HepG2 (cell line): ENCODE measurements at regions not wholly inside any gene's neighbourhood (a gene's known extent, or its start where the extent isn't known, plus 50 kb on each side); places are given as distances from the start of the nearest gene placed in this dataset.

ENCODE experiments used
- ATAC-seq: fragments of 200-7000 bp; cut with Tn5 transposase; 3 replicates; pipeline ENCODE4 v1.9.1; 2020; ENCODE audit warnings: mild to moderate bottlenecking, moderate library complexity
- BruUV-seq: library from RNA; stranded (reverse); fragments of 400-500 nt; replicated peaks from 2 replicates; lab custom pipeline; 2021; lab: Mats Ljungman, UMichigan
- CTCF ChIA-PET: fragments of 300-600 bp; formaldehyde crosslinking; extraction: SDS; loops from one replicate; lab custom pipeline; 2021; ENCODE audit warnings: low total read pairs, inconsistent platforms, low intra/inter-chr PET ratio; lab: Yijun Ruan, JAX
- POLR2A ChIA-PET: fragments of 350-600 bp; sonication (Branson Sonifier 250); formaldehyde crosslinking; loops from one replicate; lab custom pipeline; 2020; ENCODE audit warnings: antibody characterized with exemption, inconsistent platforms; lab: Yijun Ruan, JAX
- DNase-seq: peaks from one replicate; pipeline ENCODE4 v3.0.0-alpha.2; 2015; ENCODE audit warnings: low spot score
- FAIRE-seq: peaks from 3 replicates; lab custom pipeline; 2011; peaks lifted over from hg19 to GRCh38; lab: Jason Lieb, UNC
- H2AFZ ChIP-seq: one replicate; pipeline ENCODE4 v1.6.1; 2011; ENCODE audit warnings: low read length, inconsistent platforms
- H3K27ac ChIP-seq: fragments of 300-600 bp; 3 replicates; pipeline ENCODE4 v1.8.0; 2011; ENCODE audit warnings: mixed run types, mild to moderate bottlenecking, mixed read lengths, low read length, inconsistent platforms; ENCODE audit not compliant: insufficient read depth; ENCODE audit errors: extremely low read length
- H3K27me3 ChIP-seq, 2 experiments: fragments of 200-600 bp in 1 of 2; 2 replicates in 1 of 2; 3 replicates in 1 of 2; pipeline versions ENCODE4 v1.6.0 to v1.8.0; 2011; ENCODE audit warnings: low read length in 2 of 2, mild to moderate bottlenecking in 2 of 2, moderate library complexity in 2 of 2, inconsistent platforms in 1 of 2; ENCODE audit not compliant: insufficient read depth in 2 of 2, control insufficient read depth in 1 of 2
- H3K36me3 ChIP-seq, 2 experiments: fragments of 200-600 bp in 1 of 2; replicated peaks in 1 of 2; 2 replicates in 1 of 2; 3 replicates in 1 of 2; pipeline versions ENCODE4 v1.5.1 to v1.8.0; 2011; ENCODE audit warnings: low read length in 2 of 2, inconsistent platforms in 1 of 2; ENCODE audit not compliant: insufficient read depth in 2 of 2, control insufficient read depth in 1 of 2
- H3K4me1 ChIP-seq: 2 replicates; pipeline ENCODE4 v1.5.1; 2012; ENCODE audit warnings: low read length, inconsistent platforms; ENCODE audit not compliant: insufficient read depth
- H3K4me2 ChIP-seq: 2 replicates; pipeline ENCODE4 v1.6.0; 2011; ENCODE audit warnings: low read depth, low read length, inconsistent platforms
- H3K4me3 ChIP-seq, 3 experiments: fragments of 200-600 bp in 1 of 3; sonication (generic), shearing (Covaris generic) in 1 of 3; replicated peaks in 1 of 3; 2 replicates each; pipeline ENCODE4 v1.5.1; 2011 to 2016; ENCODE audit warnings: low read length in 3 of 3, inconsistent platforms in 2 of 3, low read depth in 2 of 3, mild to moderate bottlenecking in 2 of 3, control low read depth in 1 of 3, mixed read lengths in 1 of 3; ENCODE audit not compliant: insufficient read depth in 1 of 3
- H3K79me2 ChIP-seq: one replicate; pipeline ENCODE4 v1.6.1; 2011; ENCODE audit warnings: low read length, inconsistent platforms; ENCODE audit not compliant: insufficient read depth
- H3K9ac ChIP-seq: 2 replicates; pipeline ENCODE4 v1.6.0; 2011; ENCODE audit warnings: mild to moderate bottlenecking, low read depth, low read length, inconsistent platforms; ENCODE audit not compliant: insufficient read depth
- H3K9me3 ChIP-seq: 2 replicates; pipeline ENCODE4 v1.5.1; 2012; ENCODE audit warnings: mild to moderate bottlenecking, low read length
- H4K20me1 ChIP-seq: 2 replicates; pipeline ENCODE4 v1.6.0; 2011; ENCODE audit warnings: inconsistent platforms, mild to moderate bottlenecking, low read length, moderate library complexity; ENCODE audit not compliant: insufficient read depth
- FOXA1 ChIP-seq, 2 experiments: fragments of 450-650 bp in 1 of 2; sonication (generic) in 1 of 2; formaldehyde crosslinking in 1 of 2; IDR thresholded peaks; 2 replicates each; pipeline versions ENCODE4 v1.4.0 to v1.6.1; 2016 to 2020; ENCODE audit warnings: missing genetic modification reagents in 1 of 2
- HDAC6 ChIP-seq: fragments of 200-600 bp; sonication (generic); IDR thresholded peaks from 2 replicates; pipeline ENCODE4 v1.7.0; 2017; ENCODE audit warnings: mild to moderate bottlenecking, antibody characterized with exemption, low read length, low read depth
- HMG20B ChIP-seq: conservative IDR thresholded peaks from 2 replicates; pipeline ENCODE4 v1.6.1; 2016; ENCODE audit warnings: missing genetic modification reagents, missing compliant biosample characterization
- MTA3 ChIP-seq: sonication (generic); formaldehyde crosslinking; IDR thresholded peaks from 2 replicates; pipeline ENCODE4 v1.4.0; 2020; ENCODE audit warnings: missing genetic modification reagents
- SNAI1 ChIP-seq: sonication (generic); formaldehyde crosslinking; IDR thresholded peaks from 2 replicates; pipeline ENCODE4 v1.5.0; 2020; ENCODE audit warnings: mild to moderate bottlenecking, missing genetic modification reagents, borderline replicate concordance
- ZBTB33 ChIP-seq: sonication (generic); formaldehyde crosslinking; IDR thresholded peaks from 2 replicates; pipeline ENCODE4 v1.4.0; 2020; ENCODE audit warnings: missing genetic modification reagents
- ZNF136 ChIP-seq: sonication (generic); formaldehyde crosslinking; IDR thresholded peaks from 2 replicates; pipeline ENCODE4 v1.8.1; 2022; ENCODE audit warnings: low read depth, mild to moderate bottlenecking, moderate library complexity, missing genetic modification reagents
- ZNF44 ChIP-seq: sonication (generic); formaldehyde crosslinking; IDR thresholded peaks from 2 replicates; pipeline ENCODE4 v1.5.1; 2020; ENCODE audit warnings: mild to moderate bottlenecking, missing genetic modification reagents
- ZNF598 ChIP-seq: sonication (generic); formaldehyde crosslinking; IDR thresholded peaks from 2 replicates; pipeline ENCODE4 v1.5.1; 2020; ENCODE audit warnings: mild to moderate bottlenecking, missing genetic modification reagents, borderline replicate concordance
- ZNF644 ChIP-seq: IDR thresholded peaks from 2 replicates; pipeline ENCODE4 v1.6.1; 2016; ENCODE audit warnings: low read depth
- WGBS: methylation state at CpG from one replicate; pipeline ENCODE4 v1.1.6; 2017; ENCODE audit warnings: low lambda C conversion rate; 5-methylcytosine and 5-hydroxymethylcytosine counted together
- in situ Hi-C: cut with HindIII; loops from 2 replicates; pipeline ENCODE4 v1.10.0; 2017; ENCODE audit warnings: low pct_unique_long_range_greater_than_20kb; ENCODE audit not compliant: extremely low pct_ligation_motif_present
- intact Hi-C: fragments of 100-400 bp; cut with micrococcal nuclease; formaldehyde crosslinking; loops from one replicate; pipeline ENCODE4 v1.10.0; 2022; ENCODE audit not compliant: unreplicated experiment
- TF ChIP-seq, protein P1 (sequence below): sonication (generic); formaldehyde crosslinking; IDR thresholded peaks from 2 replicates; pipeline ENCODE4 v1.9.0; 2022; ENCODE audit warnings: missing genetic modification reagents, mild to moderate bottlenecking, borderline replicate concordance

DNA sequence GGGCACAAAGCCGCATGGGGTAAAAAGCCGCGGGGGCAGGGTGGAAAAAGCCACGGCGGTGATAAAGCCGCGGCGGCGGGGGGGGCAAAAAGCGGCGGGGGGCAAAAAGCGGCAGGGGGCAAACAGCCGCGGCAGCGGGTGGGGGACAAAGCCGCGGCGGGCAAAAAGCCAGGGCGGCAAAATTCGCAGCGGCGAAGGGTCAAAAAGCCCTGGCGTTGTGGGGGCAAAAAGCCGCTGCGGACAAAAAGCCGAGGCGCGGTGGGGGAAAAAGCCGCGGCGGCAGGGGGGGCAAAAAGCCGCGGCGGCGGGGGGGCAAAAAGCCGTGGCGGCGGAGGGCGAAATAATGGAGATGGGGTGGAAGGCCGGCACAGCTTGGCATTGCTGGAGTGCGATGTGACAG, 3902.9 kb downstream of the SRGAP2C start (continued):
- TF ChIP-seq, protein P1, sequence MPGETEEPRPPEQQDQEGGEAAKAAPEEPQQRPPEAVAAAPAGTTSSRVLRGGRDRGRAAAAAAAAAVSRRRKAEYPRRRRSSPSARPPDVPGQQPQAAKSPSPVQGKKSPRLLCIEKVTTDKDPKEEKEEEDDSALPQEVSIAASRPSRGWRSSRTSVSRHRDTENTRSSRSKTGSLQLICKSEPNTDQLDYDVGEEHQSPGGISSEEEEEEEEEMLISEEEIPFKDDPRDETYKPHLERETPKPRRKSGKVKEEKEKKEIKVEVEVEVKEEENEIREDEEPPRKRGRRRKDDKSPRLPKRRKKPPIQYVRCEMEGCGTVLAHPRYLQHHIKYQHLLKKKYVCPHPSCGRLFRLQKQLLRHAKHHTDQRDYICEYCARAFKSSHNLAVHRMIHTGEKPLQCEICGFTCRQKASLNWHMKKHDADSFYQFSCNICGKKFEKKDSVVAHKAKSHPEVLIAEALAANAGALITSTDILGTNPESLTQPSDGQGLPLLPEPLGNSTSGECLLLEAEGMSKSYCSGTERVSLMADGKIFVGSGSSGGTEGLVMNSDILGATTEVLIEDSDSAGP, result no peak
- no peak for TF ChIP-seq ZNF598 (CRISPR knock-in tag)

- Histone ChIP-seq H3K9me3 (peaks cover 36% of the 10 kb centered on the region), H3K27ac (no peak overlapping the region), H3K4me3 (no peak overlapping the region), H3K4me1 (no peaks in the 10 kb centered on the region), H3K9ac (no peak overlapping the region), H3K4me2 (no peak overlapping the region), H2AFZ (no peak overlapping the region), H3K79me2 (no peaks in the 10 kb centered on the region), H4K20me1 (no peaks in the 10 kb centered on the region), H3K27me3 (no peaks in the 10 kb centered on the region), H3K36me3 (no peaks in the 10 kb centered on the region)
- intact Hi-C loops, result no loop called here
- BruUV-seq, result no TSS peak
- DNase-seq, result no peak
- CTCF ChIA-PET, result no interaction called here
- no peak for ATAC-seq
- POLR2A ChIA-PET, result no interaction called here
- 87% methylated on average over 93 of the region's 93 CpGs for WGBS
- in situ Hi-C loops, result no loop called here
- no peak for TF ChIP-seq ZNF44 (CRISPR knock-in tag)
- no peak for TF ChIP-seq ZNF644
- no peak for TF ChIP-seq FOXA1 (IDR thresholded peaks at IDR 0.05)
- no peak for TF ChIP-seq FOXA1 (CRISPR knock-in tag; IDR thresholded peaks at IDR 0.05)
- TF ChIP-seq SNAI1 (CRISPR knock-in tag), result no peak
- TF ChIP-seq ZBTB33, result no peak
- TF ChIP-seq HMG20B (CRISPR knock-in tag), result no peak
- no peak for TF ChIP-seq ZNF136
- TF ChIP-seq MTA3 (CRISPR knock-in tag), result no peak
- no peak for TF ChIP-seq HDAC6
- FAIRE-seq, result no peak
Observed at GRCh38 chr1:125118147-125118993, 3933.6 kb downstream of the SRGAP2C start.
